Breast epithelium (tissue), 4 donors: ENCODE measurements at regions not wholly inside any gene's neighbourhood (a gene's known extent, or its start where the extent isn't known, plus 50 kb on each side); places are given as distances from the start of the nearest gene placed in this dataset.

Experiments
- DNase-seq, 2 donors: peaks; one replicate each; pipeline ENCODE4 v3.0.0-alpha.2; 2019; ENCODE audit warnings: low spot score in 2 of 2
- H3K27ac ChIP-seq, 2 donors: fragments of 200-600 bp; sonication (generic) in 1 of 2; one replicate each; pipeline ENCODE4 v1.5.1; 2016 to 2019; ENCODE audit warnings: mild to moderate bottlenecking in 1 of 2
- H3K27me3 ChIP-seq, 2 donors: fragments of 200-600 bp; sonication (generic) in 1 of 2; one replicate each; pipeline versions ENCODE4 v1.5.1 to v1.6.0; 2017 to 2019; ENCODE audit warnings: control low read depth in 1 of 2, mild to moderate bottlenecking in 1 of 2
- H3K36me3 ChIP-seq: fragments of 200-600 bp; one replicate; pipeline ENCODE4 v1.5.1; 2019
- H3K4me1 ChIP-seq, 2 donors: fragments of 200-600 bp; sonication (generic); one replicate each; pipeline ENCODE4 v1.5.1; 2016 to 2019; ENCODE audit warnings: control low read depth in 1 of 2
- H3K4me3 ChIP-seq, 3 donors: fragments of 200-600 bp; sonication (generic); 1 replicate in 2 of 3; 2 replicates in 1 of 3; pipeline ENCODE4 v1.5.1; 2016 to 2019; ENCODE audit warnings: mild to moderate bottlenecking in 3 of 3, moderate library complexity in 2 of 3
- H3K9me3 ChIP-seq, 2 donors: fragments of 200-600 bp; sonication (generic) in 1 of 2; one replicate each; pipeline ENCODE4 v1.5.1; 2016 to 2019; ENCODE audit warnings: control low read depth in 1 of 2
- CTCF ChIP-seq, 3 donors: fragments of 450-650 bp; IDR thresholded peaks; one replicate each; pipeline ENCODE4 v1.5.1; 2016 to 2017; ENCODE audit warnings: antibody characterized with exemption in 3 of 3, mild to moderate bottlenecking in 3 of 3, moderate library complexity in 3 of 3
- POLR2A ChIP-seq: fragments of 450-650 bp; IDR thresholded peaks from one replicate; pipeline ENCODE4 v1.6.1; 2016; ENCODE audit warnings: antibody characterized with exemption, mild to moderate bottlenecking, moderate library complexity
- POLR2AphosphoS5 ChIP-seq, 3 donors: sonication (generic); formaldehyde crosslinking; IDR thresholded peaks; one replicate each; pipeline ENCODE4 v1.6.1; 2017; ENCODE audit warnings: antibody characterized with exemption in 3 of 3
- intact Hi-C: fragments of 100-400 bp; cut with DNase I; formaldehyde crosslinking; loops from one replicate; pipeline ENCODE4 v1.15.1; 2023; ENCODE audit warnings: low total_unique reads

- no peak overlapping the region for H3K27ac ChIP-seq
- no peaks in the 10 kb centered on the region for H3K27me3 ChIP-seq
- no peaks in the 10 kb centered on the region for H3K4me1 ChIP-seq
- TF ChIP-seq CTCF (IDR thresholded peaks at IDR 0.05) (no peak), POLR2AphosphoS5 (IDR thresholded peaks at IDR 0.05) (no peak), POLR2A (no peak)
- H3K36me3 ChIP-seq: no peaks in the 10 kb centered on the region
- H3K9me3 ChIP-seq: no peaks in the 10 kb centered on the region
- DNase-seq: no peak
- intact Hi-C loops: no loop called here
- no peak overlapping the region for H3K4me3 ChIP-seq
These were observed 499.6 kb upstream of the GBE1 start for GRCh38 chr3:82261013-82261412.

DNA sequence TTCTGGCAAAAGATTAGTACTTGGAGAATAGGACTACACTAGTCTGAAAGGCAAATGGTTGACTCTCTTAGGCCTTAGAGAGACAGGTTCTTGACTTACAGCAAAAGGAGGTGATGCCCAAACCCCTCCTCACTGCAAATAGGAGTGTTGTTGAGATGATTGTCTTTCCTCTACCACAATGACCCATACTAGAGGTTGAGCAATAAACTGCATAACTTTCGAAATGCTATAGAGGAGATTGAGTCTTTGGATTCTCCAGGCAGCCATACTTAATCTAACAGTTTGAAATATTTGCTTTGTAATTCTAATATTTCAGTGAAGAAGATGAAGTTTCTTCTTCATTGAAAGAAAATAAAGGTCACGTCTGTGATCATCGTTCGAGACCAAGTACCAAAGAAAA lies 498.5 kb upstream of the GBE1 start:
- Histone ChIP-seq H3K36me3 (no peaks in the 10 kb centered on the region), H3K27me3 (no peaks in the 10 kb centered on the region), H3K4me1 (no peaks in the 10 kb centered on the region), H3K9me3 (no peaks in the 10 kb centered on the region), H3K4me3 (no peak overlapping the region), H3K27ac (no peak overlapping the region)
- intact Hi-C loops: no loop called here
- TF ChIP-seq CTCF (IDR thresholded peaks at IDR 0.05): no peak
- DNase-seq: no peak

- Histone ChIP-seq H3K27me3 (no peaks in the 10 kb centered on the region), H3K4me3 (no peak overlapping the region), H3K36me3 (peaks cover 6% of the 10 kb centered on the region), H3K9me3 (no peaks in the 10 kb centered on the region), H3K4me1 (no peaks in the 10 kb centered on the region), H3K27ac (no peak overlapping the region)
- no peak for TF ChIP-seq CTCF (IDR thresholded peaks at IDR 0.05)
- TF ChIP-seq POLR2A: no peak
- no peak for TF ChIP-seq POLR2AphosphoS5 (IDR thresholded peaks at IDR 0.05)
- no peak for DNase-seq
- intact Hi-C loops: no loop called here
These were observed 478.9 kb upstream of the GBE1 start for GRCh38 chr3:82240322-82240721.

- H3K36me3 ChIP-seq: peaks cover 6% of the 10 kb centered on the region
- no peaks in the 10 kb centered on the region for H3K9me3 ChIP-seq
- TF ChIP-seq POLR2AphosphoS5 (IDR thresholded peaks at IDR 0.05): no peak
- TF ChIP-seq CTCF (IDR thresholded peaks at IDR 0.05): no peak
- intact Hi-C loops: no loop called here
- H3K27ac ChIP-seq: no peak overlapping the region
- no peaks in the 10 kb centered on the region for H3K4me1 ChIP-seq
- H3K4me3 ChIP-seq: no peak overlapping the region
- DNase-seq: no peak
- H3K27me3 ChIP-seq: no peaks in the 10 kb centered on the region
These were observed 474.8 kb upstream of the GBE1 start for GRCh38 chr3:82236257-82236656.

- Histone ChIP-seq H3K27me3 (no peaks in the 10 kb centered on the region), H3K4me1 (no peaks in the 10 kb centered on the region), H3K9me3 (peaks cover 0 to 5% of the 10 kb centered on the region in 2 donors), H3K4me3 (no peak overlapping the region), H3K36me3 (no peaks in the 10 kb centered on the region), H3K27ac (no peak overlapping the region)
- DNase-seq: no peak
- intact Hi-C loops: no loop called here
- TF ChIP-seq CTCF (IDR thresholded peaks at IDR 0.05): no peak
These were observed 468.0 kb upstream of the GBE1 start for GRCh38 chr3:82229397-82229796.
